Retinal pigment epithelial cell (primary cell): ENCODE measurements at regions not wholly inside any gene's neighbourhood (a gene's known extent, or its start where the extent isn't known, plus 50 kb on each side); places are given as distances from the start of the nearest gene placed in this dataset.

Source experiments
- DNase-seq: peaks from one replicate; pipeline ENCODE4 v3.0.0-alpha.2; 2010; ENCODE audit warnings: low read depth
- H3K4me3 ChIP-seq: 2 replicates; pipeline ENCODE4 v1.5.1; 2011; ENCODE audit warnings: mild to moderate bottlenecking, low read length, control low read depth, moderate library complexity
- CTCF ChIP-seq: conservative IDR thresholded peaks from 2 replicates; pipeline ENCODE4 v1.5.1; 2011; ENCODE audit warnings: low read depth, low read length, control low read depth, inconsistent platforms

- H3K4me3 ChIP-seq = no peak overlapping the region
- no peak for DNase-seq
- TF ChIP-seq CTCF = no peak
These were observed 118.7 kb upstream of the ANO1 start for GRCh38 chr11:69959461-69959860.

GRCh38 chr11:69961738-69962137 lies 116.4 kb upstream of the ANO1 start:
- no peak for TF ChIP-seq CTCF
- no peak overlapping the region for H3K4me3 ChIP-seq
- no peak for DNase-seq

- H3K4me3 ChIP-seq = no peak overlapping the region
These were observed 116.0 kb upstream of the ANO1 start for GRCh38 chr11:69962152-69962551.

GRCh38 chr11:69963533-69964246 lies 114.4 kb upstream of the ANO1 start:
- no peak for TF ChIP-seq CTCF
- no peak overlapping the region for H3K4me3 ChIP-seq
- no peak for DNase-seq

More at GRCh38 chr11:69962152-69962551, 116.0 kb upstream of the ANO1 start:
- no peak for DNase-seq
- TF ChIP-seq CTCF = no peak

- no peak for TF ChIP-seq CTCF
- no peak for DNase-seq
- no peak overlapping the region for H3K4me3 ChIP-seq
These were observed 113.9 kb upstream of the ANO1 start for GRCh38 chr11:69964247-69964643.

- DNase-seq = no peak
- H3K4me3 ChIP-seq = no peak overlapping the region
- TF ChIP-seq CTCF = no peak
These were observed 112.1 kb upstream of the ANO1 start for GRCh38 chr11:69965821-69966582.

DNA sequence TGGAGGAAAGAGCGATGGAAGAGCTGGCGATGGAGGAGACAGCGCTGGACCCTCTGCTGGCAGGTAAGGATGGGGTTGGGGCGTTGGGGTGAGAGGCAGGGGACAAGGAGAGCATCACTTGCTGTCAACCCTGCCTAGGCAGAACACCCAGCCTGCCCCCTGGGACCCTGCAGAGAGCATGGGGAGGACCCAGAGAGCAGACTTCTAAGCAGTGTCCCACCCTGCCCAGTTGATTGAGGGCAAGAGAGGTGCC lies 111.6 kb upstream of the ANO1 start:
- no peak for DNase-seq
- H3K4me3 ChIP-seq = no peak overlapping the region
- TF ChIP-seq CTCF = no peak
